CD4-positive, alpha-beta T cell (primary cell): ENCODE measurements at regions not wholly inside any gene's neighbourhood (a gene's known extent, or its start where the extent isn't known, plus 50 kb on each side); places are given as distances from the start of the nearest gene placed in this dataset.

Experiments used
- ATAC-seq: fragments of 200-7000 bp; cut with Tn5 transposase; one replicate; pipeline ENCODE4 v1.10.0; 2022; ENCODE audit warnings: mild to moderate bottlenecking; ENCODE audit not compliant: poor library complexity
- CTCF ChIA-PET: fragments of 350-600 bp; sonication (Branson Sonifier 250); formaldehyde crosslinking; loops from one replicate; lab custom pipeline; 2021; ENCODE audit warnings: antibody characterized with exemption, inconsistent platforms; lab: Charles Lee
- POLR2A ChIA-PET: fragments of 350-600 bp; sonication (Branson Sonifier 250); formaldehyde crosslinking; loops from one replicate; lab custom pipeline; 2021; ENCODE audit warnings: antibody characterized with exemption, inconsistent platforms; lab: Charles Lee
- DNase-seq, 14 experiments: peaks; one replicate each; pipeline ENCODE4 v3.0.0-alpha.2; 2013 to 2020; ENCODE audit warnings: mixed read lengths in 2 of 14
- H3K27ac ChIP-seq, 2 donors: one replicate each; pipeline versions ENCODE4 v1.5.1 to v1.7.0; 2013; ENCODE audit warnings: low read length in 2 of 2, low read depth in 1 of 2, mild to moderate bottlenecking in 1 of 2
- H3K27me3 ChIP-seq, 2 experiments: 1 replicate in 1 of 2; 2 replicates in 1 of 2; pipeline versions ENCODE4 v1.6.1 to v1.7.0; 2013; ENCODE audit warnings: low read length in 2 of 2, control low read depth in 1 of 2, mild to moderate bottlenecking in 1 of 2, moderate library complexity in 1 of 2; ENCODE audit not compliant: insufficient read depth in 2 of 2, control insufficient read depth in 1 of 2
- H3K36me3 ChIP-seq: one replicate; pipeline ENCODE4 v1.6.1; 2013; ENCODE audit warnings: low read length, control low read depth; ENCODE audit not compliant: insufficient read depth
- H3K4me1 ChIP-seq: one replicate; pipeline ENCODE4 v1.6.1; 2013; ENCODE audit warnings: low read length, control low read depth; ENCODE audit not compliant: insufficient read depth
- H3K4me3 ChIP-seq: one replicate; pipeline ENCODE4 v1.5.1; 2013; ENCODE audit warnings: mild to moderate bottlenecking, low read length, moderate library complexity
- H3K9me3 ChIP-seq, 2 experiments: 1 replicate in 1 of 2; 2 replicates in 1 of 2; pipeline versions ENCODE4 v1.6.1 to v1.7.0; 2013; ENCODE audit warnings: low read length in 2 of 2, mild to moderate bottlenecking in 2 of 2, control low read depth in 1 of 2, moderate library complexity in 1 of 2; ENCODE audit not compliant: control insufficient read depth in 1 of 2, insufficient read depth in 1 of 2
- H3K27ac Mint-ChIP-seq: one replicate; pipeline ENCODE4 v1.8.0; 2020; ENCODE audit warnings: mixed read lengths
- H3K27me3 Mint-ChIP-seq: one replicate; pipeline ENCODE4 v1.8.0; 2021; ENCODE audit warnings: mixed read lengths
- H3K36me3 Mint-ChIP-seq: one replicate; pipeline ENCODE4 v1.8.0; 2021; ENCODE audit warnings: low read depth, mixed read lengths
- H3K4me1 Mint-ChIP-seq: one replicate; pipeline ENCODE4 v1.8.0; 2021; ENCODE audit warnings: low read depth, mixed read lengths
- H3K4me3 Mint-ChIP-seq: one replicate; pipeline ENCODE4 v1.8.0; 2020; ENCODE audit warnings: mild to moderate bottlenecking, mixed read lengths
- H3K9me3 Mint-ChIP-seq: one replicate; pipeline ENCODE4 v1.8.0; 2020; ENCODE audit warnings: mixed read lengths
- intact Hi-C, 2 experiments: fragments of 100-400 bp; cut with DNase I in 1 of 2; cut with micrococcal nuclease in 1 of 2; formaldehyde crosslinking; loops; one replicate each; pipeline versions ENCODE4 v1.15.1 to v1.9.0; 2023 to 2025; cut with DNase I, micrococcal nuclease
- TF ChIP-seq, protein P1 (sequence below): fragments of 200-600 bp; IDR thresholded peaks from one replicate; pipeline ENCODE4 v1.8.0; 2022; ENCODE audit warnings: antibody characterized with exemption, mild to moderate bottlenecking

GRCh38 chr9:22210262-22210661 is 201.2 kb upstream of the CDKN2B start:
- CTCF ChIA-PET, result no interaction called here

DNA sequence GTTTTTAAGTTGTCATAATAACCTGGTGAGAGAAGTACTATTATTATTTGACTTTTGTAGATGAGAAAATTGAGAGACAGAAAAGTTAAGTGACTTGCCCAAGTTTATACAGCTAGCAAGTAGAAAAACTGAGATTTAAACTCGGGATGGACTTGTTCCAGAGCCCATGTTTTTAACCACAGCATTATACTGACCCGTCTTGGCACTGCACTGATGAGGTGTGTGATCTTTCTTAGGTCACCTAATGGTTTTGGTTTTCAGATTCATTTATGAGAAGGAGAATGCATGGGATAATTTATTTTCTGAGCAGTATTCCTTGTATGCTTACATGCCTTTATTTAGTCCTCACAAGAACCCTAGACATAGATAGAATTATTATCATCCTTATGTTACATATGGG is 201.8 kb upstream of the CDKN2B start:
- intact Hi-C loops, result no loop called here
- Mint-ChIP-seq H3K27me3 (no peaks in the 10 kb centered on the region), H3K27ac (no peak overlapping the region), H3K9me3 (no peaks in the 10 kb centered on the region), H3K4me3 (no peak overlapping the region), H3K4me1 (peaks cover 10% of the 10 kb centered on the region), H3K36me3 (no peaks in the 10 kb centered on the region)
- H3K4me3 ChIP-seq, result no peak overlapping the region
- DNase-seq (no peak), ATAC-seq (no peak)
- H3K9me3 ChIP-seq, result no peaks in the 10 kb centered on the region
- peaks cover 6% of the 10 kb centered on the region for H3K4me1 ChIP-seq
- H3K27me3 ChIP-seq, result no peaks in the 10 kb centered on the region
- ChIA-PET POLR2A (no interaction called here), CTCF (no interaction called here)
- H3K36me3 ChIP-seq, result no peaks in the 10 kb centered on the region
- H3K27ac ChIP-seq, result no peak overlapping the region
- TF ChIP-seq, protein P1, sequence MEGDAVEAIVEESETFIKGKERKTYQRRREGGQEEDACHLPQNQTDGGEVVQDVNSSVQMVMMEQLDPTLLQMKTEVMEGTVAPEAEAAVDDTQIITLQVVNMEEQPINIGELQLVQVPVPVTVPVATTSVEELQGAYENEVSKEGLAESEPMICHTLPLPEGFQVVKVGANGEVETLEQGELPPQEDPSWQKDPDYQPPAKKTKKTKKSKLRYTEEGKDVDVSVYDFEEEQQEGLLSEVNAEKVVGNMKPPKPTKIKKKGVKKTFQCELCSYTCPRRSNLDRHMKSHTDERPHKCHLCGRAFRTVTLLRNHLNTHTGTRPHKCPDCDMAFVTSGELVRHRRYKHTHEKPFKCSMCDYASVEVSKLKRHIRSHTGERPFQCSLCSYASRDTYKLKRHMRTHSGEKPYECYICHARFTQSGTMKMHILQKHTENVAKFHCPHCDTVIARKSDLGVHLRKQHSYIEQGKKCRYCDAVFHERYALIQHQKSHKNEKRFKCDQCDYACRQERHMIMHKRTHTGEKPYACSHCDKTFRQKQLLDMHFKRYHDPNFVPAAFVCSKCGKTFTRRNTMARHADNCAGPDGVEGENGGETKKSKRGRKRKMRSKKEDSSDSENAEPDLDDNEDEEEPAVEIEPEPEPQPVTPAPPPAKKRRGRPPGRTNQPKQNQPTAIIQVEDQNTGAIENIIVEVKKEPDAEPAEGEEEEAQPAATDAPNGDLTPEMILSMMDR, result no peak

More at GRCh38 chr9:22210262-22210661, 201.2 kb upstream of the CDKN2B start:
- Mint-ChIP-seq H3K27me3 (no peaks in the 10 kb centered on the region), H3K27ac (no peak overlapping the region), H3K9me3 (no peaks in the 10 kb centered on the region), H3K36me3 (no peaks in the 10 kb centered on the region), H3K4me3 (no peak overlapping the region), H3K4me1 (peaks cover 10% of the 10 kb centered on the region)
- Histone ChIP-seq H3K4me1 (peaks cover 6% of the 10 kb centered on the region), H3K4me3 (no peak overlapping the region), H3K9me3 (no peaks in the 10 kb centered on the region), H3K27me3 (no peaks in the 10 kb centered on the region), H3K27ac (no peak overlapping the region), H3K36me3 (no peaks in the 10 kb centered on the region)
- no peak for DNase-seq
- intact Hi-C loops, result no loop called here
- ATAC-seq, result no peak
- TF ChIP-seq, protein P1, result no peak
- POLR2A ChIA-PET, result no interaction called here

- Histone ChIP-seq H3K4me1 (peaks cover 6% of the 10 kb centered on the region), H3K36me3 (no peaks in the 10 kb centered on the region), H3K27ac (no peak overlapping the region), H3K27me3 (no peaks in the 10 kb centered on the region), H3K4me3 (no peak overlapping the region), H3K9me3 (no peaks in the 10 kb centered on the region)
- CTCF ChIA-PET, result no interaction called here
- H3K9me3 Mint-ChIP-seq, result no peaks in the 10 kb centered on the region
- H3K36me3 Mint-ChIP-seq, result no peaks in the 10 kb centered on the region
- H3K4me1 Mint-ChIP-seq, result peaks cover 10% of the 10 kb centered on the region
- POLR2A ChIA-PET, result no interaction called here
- no peaks in the 10 kb centered on the region for H3K27me3 Mint-ChIP-seq
- no peak overlapping the region for H3K27ac Mint-ChIP-seq
- TF ChIP-seq, protein P1, result no peak
- H3K4me3 Mint-ChIP-seq, result no peak overlapping the region
- intact Hi-C loops, result no loop called here
- ATAC-seq (no peak), DNase-seq (peak in 2 of 14 experiments; percentile 14 to 28)
These were observed 202.7 kb upstream of the CDKN2B start for GRCh38 chr9:22211588-22212360.
